ENCODE measurements at regions not wholly inside any gene's neighbourhood (a gene's known extent, or its start where the extent isn't known, plus 50 kb on each side); places are given as distances from the start of the nearest gene placed in this dataset.
"Not testable (repeated sequence)": the region's sequence is repeated elsewhere in the genome, so short reads cannot be mapped to it uniquely, and the experiment has no call there.

GRCh38 chr16:8407351-8407750 lies 183.0 kb downstream of the TMEM114 start:
- POLR2A ChIA-PET, result no interaction called here
- intact Hi-C loops (cut with DNase I, micrococcal nuclease), result no loop called here
- CTCF ChIA-PET, result no interaction called here
- Mint-ChIP-seq H3K9me3 (peaks cover 12% of the 10 kb centered on the region), H3K36me3 (ENCODE audit: low read depth) (no peaks in the 10 kb centered on the region), H3K27me3 (no peaks in the 10 kb centered on the region), H3K4me3 (no peak overlapping the region), H3K27ac (no peak overlapping the region), H3K4me1 (ENCODE audit: low read depth) (no peaks in the 10 kb centered on the region)
- H3K4me3 ChIP-seq (ENCODE audit: low read length), result no peak overlapping the region
- H3K4me1 ChIP-seq (ENCODE audit: insufficient read depth, low read length), result no peaks in the 10 kb centered on the region
- DNase-seq (no peak), ATAC-seq (ENCODE audit: poor library complexity) (no peak)
- no peak for TF ChIP-seq CTCF (IDR thresholded peaks at IDR 0.05)
- H3K27me3 ChIP-seq (ENCODE audit: control insufficient read depth in 1 of 2, insufficient read depth in 2 of 2, low read length in 2 of 2), result no peaks in the 10 kb centered on the region
- peaks cover 0 to 7% of the 10 kb centered on the region in 2 experiments for H3K9me3 ChIP-seq (ENCODE audit: control insufficient read depth in 1 of 2, insufficient read depth in 1 of 2, low read length in 2 of 2)
- H3K36me3 ChIP-seq (ENCODE audit: insufficient read depth, low read length), result no peaks in the 10 kb centered on the region
- H3K27ac ChIP-seq (ENCODE audit: low read depth in 1 of 2, low read length in 2 of 2), result no peak overlapping the region

- ChIA-PET POLR2A (no interaction called here), CTCF (no interaction called here)
- H3K27me3 Mint-ChIP-seq, result no peaks in the 10 kb centered on the region
These were observed 186.1 kb downstream of the TMEM114 start for GRCh38 chr16:8403978-8404749.

GRCh38 chr16:8402981-8403843 lies 187.1 kb downstream of the TMEM114 start:
- Mint-ChIP-seq H3K27ac (no peak overlapping the region), H3K4me1 (ENCODE audit: low read depth) (no peaks in the 10 kb centered on the region), H3K4me3 (no peak overlapping the region), H3K27me3 (no peaks in the 10 kb centered on the region), H3K36me3 (ENCODE audit: low read depth) (no peaks in the 10 kb centered on the region), H3K9me3 (peaks cover 10% of the 10 kb centered on the region)
- intact Hi-C loops (cut with DNase I, micrococcal nuclease), result no loop called here
- no peak overlapping the region for H3K4me3 ChIP-seq (ENCODE audit: low read length)
- DNase-seq, result no peak
- no peak for TF ChIP-seq CTCF (IDR thresholded peaks at IDR 0.05)
- CTCF ChIA-PET, result no interaction called here
- POLR2A ChIA-PET, result no interaction called here
- H3K27ac ChIP-seq (ENCODE audit: low read depth in 1 of 2, low read length in 2 of 2), result no peak overlapping the region
- H3K4me1 ChIP-seq (ENCODE audit: insufficient read depth, low read length), result no peaks in the 10 kb centered on the region
- H3K27me3 ChIP-seq (ENCODE audit: control insufficient read depth in 1 of 2, insufficient read depth in 2 of 2, low read length in 2 of 2), result no peaks in the 10 kb centered on the region
- no peaks in the 10 kb centered on the region for H3K36me3 ChIP-seq (ENCODE audit: insufficient read depth, low read length)
- H3K9me3 ChIP-seq (ENCODE audit: control insufficient read depth in 1 of 2, insufficient read depth in 1 of 2, low read length in 2 of 2), result peaks cover 0 to 10% of the 10 kb centered on the region in 2 experiments
- ATAC-seq (ENCODE audit: poor library complexity), result no peak

More at GRCh38 chr16:8403978-8404749, 186.1 kb downstream of the TMEM114 start:
- H3K4me3 ChIP-seq (ENCODE audit: low read length), result no peak overlapping the region
- no peak overlapping the region for H3K27ac Mint-ChIP-seq
- H3K9me3 ChIP-seq (ENCODE audit: control insufficient read depth in 1 of 2, insufficient read depth in 1 of 2, low read length in 2 of 2), result peaks cover 0 to 10% of the 10 kb centered on the region in 2 experiments
- H3K9me3 Mint-ChIP-seq, result peaks cover 10% of the 10 kb centered on the region
- no peaks in the 10 kb centered on the region for H3K36me3 Mint-ChIP-seq (ENCODE audit: low read depth)
- H3K4me3 Mint-ChIP-seq, result no peak overlapping the region
- H3K27ac ChIP-seq (ENCODE audit: low read depth in 1 of 2, low read length in 2 of 2), result no peak overlapping the region
- H3K4me1 Mint-ChIP-seq (ENCODE audit: low read depth), result no peaks in the 10 kb centered on the region
- H3K4me1 ChIP-seq (ENCODE audit: insufficient read depth, low read length), result no peaks in the 10 kb centered on the region
- intact Hi-C loops (cut with DNase I, micrococcal nuclease), result no loop called here
- no peaks in the 10 kb centered on the region for H3K27me3 ChIP-seq (ENCODE audit: control insufficient read depth in 1 of 2, insufficient read depth in 2 of 2, low read length in 2 of 2)
- no peak for TF ChIP-seq CTCF (IDR thresholded peaks at IDR 0.05)
- ATAC-seq (ENCODE audit: poor library complexity), result no peak
- DNase-seq, result no peak
- H3K36me3 ChIP-seq (ENCODE audit: insufficient read depth, low read length), result no peaks in the 10 kb centered on the region

- DNase-seq; POLR2A ChIA-PET; H3K4me1 ChIP-seq (ENCODE audit: insufficient read depth, low read length); H3K36me3 ChIP-seq (ENCODE audit: insufficient read depth, low read length); H3K4me1 Mint-ChIP-seq (ENCODE audit: low read depth); CTCF ChIA-PET; H3K27ac ChIP-seq (ENCODE audit: low read depth in 1 of 2, low read length in 2 of 2); H3K36me3 Mint-ChIP-seq (ENCODE audit: low read depth); ATAC-seq (ENCODE audit: poor library complexity); H3K27ac Mint-ChIP-seq; H3K27me3 Mint-ChIP-seq; H3K4me3 Mint-ChIP-seq; H3K27me3 ChIP-seq (ENCODE audit: control insufficient read depth in 1 of 2, insufficient read depth in 2 of 2, low read length in 2 of 2); intact Hi-C loops (cut with DNase I, micrococcal nuclease); H3K4me3 ChIP-seq (ENCODE audit: low read length): not testable (repeated sequence)
- H3K9me3 Mint-ChIP-seq, result peaks cover 18% of the 10 kb centered on the region
- H3K9me3 ChIP-seq (ENCODE audit: control insufficient read depth in 1 of 2, insufficient read depth in 1 of 2, low read length in 2 of 2), result peaks cover 0 to 14% of the 10 kb centered on the region in 2 experiments
These were observed 189.6 kb downstream of the TMEM114 start for GRCh38 chr16:8400683-8401082.

Data from CD4-positive, alpha-beta T cell (primary cell).